Ishikawa (cell line): ENCODE measurements at regions not wholly inside any gene's neighbourhood (a gene's known extent, or its start where the extent isn't known, plus 50 kb on each side); places are given as distances from the start of the nearest gene placed in this dataset.

Experiments
- CEBPB ChIP-seq: IDR thresholded peaks from 2 replicates; pipeline ENCODE4 v1.6.1; 2012
- CREB1 ChIP-seq: IDR thresholded peaks from 2 replicates; pipeline ENCODE4 v1.6.1; 2012; ENCODE audit warnings: low read depth
- EGR1 ChIP-seq: IDR thresholded peaks from 2 replicates; pipeline ENCODE4 v1.6.1; 2012
- EP300 ChIP-seq: IDR thresholded peaks from 2 replicates; pipeline ENCODE4 v1.6.1; 2012; ENCODE audit warnings: borderline replicate concordance
- FOXM1 ChIP-seq: IDR thresholded peaks from 2 replicates; pipeline ENCODE4 v1.6.1; 2012; ENCODE audit warnings: low read depth, borderline replicate concordance
- MAX ChIP-seq: IDR thresholded peaks from 2 replicates; pipeline ENCODE4 v1.6.1; 2012
- NFIC ChIP-seq: IDR thresholded peaks from 2 replicates; pipeline ENCODE4 v1.6.1; 2012
- RAD21 ChIP-seq: IDR thresholded peaks from 2 replicates; pipeline ENCODE4 v1.6.1; 2012; ENCODE audit warnings: low read depth
- TAF1 ChIP-seq: IDR thresholded peaks from 2 replicates; pipeline ENCODE4 v1.6.1; 2012; ENCODE audit warnings: low read depth, mild to moderate bottlenecking
- TCF12 ChIP-seq: IDR thresholded peaks from 2 replicates; pipeline ENCODE4 v1.6.1; 2012; ENCODE audit warnings: low read depth
- TEAD4 ChIP-seq: IDR thresholded peaks from 2 replicates; pipeline ENCODE4 v1.6.1; 2012
- USF1 ChIP-seq: IDR thresholded peaks from 2 replicates; pipeline ENCODE4 v1.6.1; 2012
- YY1 ChIP-seq: IDR thresholded peaks from 2 replicates; pipeline ENCODE4 v1.6.1; 2012; ENCODE audit warnings: low read depth
- ZBTB7A ChIP-seq: IDR thresholded peaks from 2 replicates; pipeline ENCODE4 v1.6.1; 2012; ENCODE audit warnings: low read depth
- TF ChIP-seq, protein P1 (sequence below): IDR thresholded peaks from 2 replicates; pipeline ENCODE4 v1.6.1; 2012; ENCODE audit warnings: low read depth, mild to moderate bottlenecking

DNA sequence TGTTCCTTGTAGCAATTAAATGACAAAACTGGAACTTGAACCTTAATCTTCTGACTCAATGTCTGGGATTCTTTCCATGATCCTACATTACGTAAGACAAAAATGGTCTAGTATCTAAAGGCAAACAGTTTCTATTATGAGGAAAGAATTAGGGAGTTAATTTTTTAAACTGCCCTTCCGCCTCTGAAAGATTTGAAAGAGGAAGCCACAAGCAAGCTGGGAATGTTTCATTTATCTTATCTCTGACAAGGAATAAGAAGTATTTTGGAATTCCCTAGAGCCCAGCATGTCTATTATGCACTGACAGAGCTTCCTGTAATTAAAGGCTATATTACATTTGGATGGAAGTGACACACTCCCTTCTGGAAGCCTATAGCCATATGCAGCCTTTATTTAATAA lies 558.8 kb upstream of the CDH2 start:
- TF ChIP-seq EGR1 (no peak), TCF12 (no peak), EP300 (no peak), FOXM1 (no peak), ZBTB7A (no peak), NFIC (no peak), CEBPB (no peak), CREB1 (no peak)

DNA sequence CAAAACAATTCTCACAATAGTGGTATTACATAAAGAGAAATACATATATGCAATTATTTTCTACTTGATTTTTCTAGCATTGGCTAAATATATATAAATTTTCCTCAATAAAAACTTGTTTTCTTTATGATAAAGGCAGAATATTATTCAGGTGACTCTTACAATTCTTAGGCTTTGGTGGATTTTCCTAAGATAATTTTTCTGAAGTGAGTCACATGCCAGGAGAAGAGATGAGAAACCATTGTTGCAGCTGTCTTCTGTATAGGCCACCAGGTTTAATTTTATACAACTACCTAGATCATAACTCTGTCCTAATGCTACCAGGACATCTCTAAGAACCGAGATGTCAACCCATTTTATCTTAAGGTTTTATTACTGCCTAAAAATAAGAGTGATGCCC lies 552.4 kb upstream of the CDH2 start:
- no peak for TF ChIP-seq FOXM1
- TF ChIP-seq TAF1 = no peak
- no peak for TF ChIP-seq CEBPB
- TF ChIP-seq ZBTB7A = no peak
- TF ChIP-seq, protein P1, sequence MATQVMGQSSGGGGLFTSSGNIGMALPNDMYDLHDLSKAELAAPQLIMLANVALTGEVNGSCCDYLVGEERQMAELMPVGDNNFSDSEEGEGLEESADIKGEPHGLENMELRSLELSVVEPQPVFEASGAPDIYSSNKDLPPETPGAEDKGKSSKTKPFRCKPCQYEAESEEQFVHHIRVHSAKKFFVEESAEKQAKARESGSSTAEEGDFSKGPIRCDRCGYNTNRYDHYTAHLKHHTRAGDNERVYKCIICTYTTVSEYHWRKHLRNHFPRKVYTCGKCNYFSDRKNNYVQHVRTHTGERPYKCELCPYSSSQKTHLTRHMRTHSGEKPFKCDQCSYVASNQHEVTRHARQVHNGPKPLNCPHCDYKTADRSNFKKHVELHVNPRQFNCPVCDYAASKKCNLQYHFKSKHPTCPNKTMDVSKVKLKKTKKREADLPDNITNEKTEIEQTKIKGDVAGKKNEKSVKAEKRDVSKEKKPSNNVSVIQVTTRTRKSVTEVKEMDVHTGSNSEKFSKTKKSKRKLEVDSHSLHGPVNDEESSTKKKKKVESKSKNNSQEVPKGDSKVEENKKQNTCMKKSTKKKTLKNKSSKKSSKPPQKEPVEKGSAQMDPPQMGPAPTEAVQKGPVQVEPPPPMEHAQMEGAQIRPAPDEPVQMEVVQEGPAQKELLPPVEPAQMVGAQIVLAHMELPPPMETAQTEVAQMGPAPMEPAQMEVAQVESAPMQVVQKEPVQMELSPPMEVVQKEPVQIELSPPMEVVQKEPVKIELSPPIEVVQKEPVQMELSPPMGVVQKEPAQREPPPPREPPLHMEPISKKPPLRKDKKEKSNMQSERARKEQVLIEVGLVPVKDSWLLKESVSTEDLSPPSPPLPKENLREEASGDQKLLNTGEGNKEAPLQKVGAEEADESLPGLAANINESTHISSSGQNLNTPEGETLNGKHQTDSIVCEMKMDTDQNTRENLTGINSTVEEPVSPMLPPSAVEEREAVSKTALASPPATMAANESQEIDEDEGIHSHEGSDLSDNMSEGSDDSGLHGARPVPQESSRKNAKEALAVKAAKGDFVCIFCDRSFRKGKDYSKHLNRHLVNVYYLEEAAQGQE = no peak

- TF ChIP-seq NFIC = no peak
- TF ChIP-seq MAX = no peak
- TF ChIP-seq CEBPB = no peak
- no peak for TF ChIP-seq FOXM1
- TF ChIP-seq TAF1 = no peak
- no peak for TF ChIP-seq CREB1
- TF ChIP-seq YY1 = no peak
Measured at GRCh38 chr18:28728891-28729290, 552.0 kb upstream of the CDH2 start.

GRCh38 chr18:28725876-28726275 lies 548.9 kb upstream of the CDH2 start:
- TF ChIP-seq EGR1 = no peak
- TF ChIP-seq TEAD4 = no peak
- TF ChIP-seq RAD21 = no peak
- no peak for TF ChIP-seq YY1
- TF ChIP-seq FOXM1 = no peak
- TF ChIP-seq TAF1 = no peak
- TF ChIP-seq TCF12 = no peak
- TF ChIP-seq MAX = no peak
- no peak for TF ChIP-seq USF1
- TF ChIP-seq CREB1 = no peak
- TF ChIP-seq NFIC = no peak
- TF ChIP-seq EP300 = no peak
- no peak for TF ChIP-seq ZBTB7A
- TF ChIP-seq, protein P1 = no peak
- no peak for TF ChIP-seq CEBPB

GRCh38 chr18:28723506-28723905 lies 546.6 kb upstream of the CDH2 start:
- TF ChIP-seq TCF12 (no peak), TAF1 (no peak)

DNA sequence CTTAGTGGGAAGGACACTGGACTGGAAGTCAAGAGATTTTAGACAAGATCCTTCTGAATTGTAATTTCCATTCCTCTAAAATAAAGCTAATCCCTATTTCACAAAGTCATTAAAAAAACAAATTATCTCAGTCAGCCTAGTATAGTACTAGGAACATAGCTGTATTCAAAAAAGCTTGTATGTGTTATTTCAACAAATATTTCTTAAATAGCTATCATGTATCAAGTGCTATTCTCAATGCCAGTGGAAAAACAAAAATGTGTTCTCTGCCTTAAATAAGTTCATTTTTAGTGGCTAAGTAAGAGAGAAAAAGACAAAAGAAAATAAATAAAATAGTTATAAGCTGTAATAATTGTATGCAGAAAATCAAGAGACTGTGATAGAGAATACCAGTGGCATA lies 541.8 kb upstream of the CDH2 start:
- TF ChIP-seq TEAD4 (no peak), TCF12 (no peak), NFIC (no peak), YY1 (no peak), TAF1 (no peak), ZBTB7A (no peak), CEBPB (no peak), USF1 (no peak), RAD21 (no peak), MAX (no peak), EP300 (no peak), FOXM1 (no peak), CREB1 (no peak)
- TF ChIP-seq, protein P1 = no peak
